ENCODE measurements at regions not wholly inside any gene's neighbourhood (a gene's known extent, or its start where the extent isn't known, plus 50 kb on each side); places are given as distances from the start of the nearest gene placed in this dataset.

DNA sequence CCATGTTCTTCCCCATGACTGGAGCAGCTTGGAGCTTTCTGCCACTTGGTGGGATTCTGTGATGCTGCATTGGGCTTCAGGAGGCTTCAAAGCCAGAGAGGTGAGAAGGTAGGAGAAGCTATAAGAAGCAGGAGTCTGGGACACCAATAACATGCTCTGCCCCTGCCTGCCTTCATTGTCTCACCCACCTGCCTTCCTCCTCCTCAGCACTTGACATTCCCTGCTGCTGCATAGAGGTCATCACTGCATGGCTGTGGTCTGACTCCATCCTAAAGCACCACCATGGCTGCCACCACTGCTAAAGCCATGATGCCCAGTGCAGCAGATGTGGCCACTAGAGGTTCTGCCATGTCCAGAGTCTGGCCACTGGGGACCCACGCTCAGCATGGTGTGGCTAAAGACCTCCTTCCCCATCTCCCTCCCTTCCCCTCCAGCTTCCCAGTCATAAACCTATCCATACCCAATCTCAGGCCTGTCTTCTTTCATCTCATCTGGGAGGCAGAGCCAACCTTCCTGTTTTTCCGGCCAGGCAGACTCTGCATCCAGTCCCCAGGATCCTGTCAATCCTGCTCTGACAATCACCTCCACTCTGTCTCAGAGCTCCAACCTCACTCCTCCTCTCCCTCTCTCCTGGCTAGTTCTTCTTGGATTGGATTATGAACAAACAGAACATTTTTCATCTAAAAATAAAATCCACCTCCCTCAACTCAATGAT lies 285.1 kb upstream of the POU3F1 start:
- no peak for DNase-seq (ENCODE audit: low spot score)

DNA sequence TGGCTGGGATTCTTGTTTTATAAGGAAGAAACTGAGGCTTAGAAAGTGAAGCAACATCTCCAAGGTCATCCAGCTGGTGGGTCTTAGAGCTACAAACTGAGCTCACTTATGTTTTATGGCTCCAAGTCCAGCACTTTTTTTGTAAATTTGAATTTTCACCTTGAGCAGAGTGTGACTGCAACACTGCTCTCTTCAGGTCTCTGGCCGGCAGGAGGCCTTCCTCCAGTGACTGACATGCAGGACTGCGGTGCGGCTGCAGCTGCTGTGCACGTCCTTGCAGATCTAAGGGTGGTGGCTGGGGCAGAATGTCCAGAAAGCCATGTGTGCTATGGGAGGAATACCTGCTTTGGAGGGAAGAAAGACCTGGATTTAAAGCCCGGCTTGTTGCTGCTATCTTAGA lies 284.2 kb upstream of the POU3F1 start:
- DNase-seq (ENCODE audit: low spot score), result no peak

DNA sequence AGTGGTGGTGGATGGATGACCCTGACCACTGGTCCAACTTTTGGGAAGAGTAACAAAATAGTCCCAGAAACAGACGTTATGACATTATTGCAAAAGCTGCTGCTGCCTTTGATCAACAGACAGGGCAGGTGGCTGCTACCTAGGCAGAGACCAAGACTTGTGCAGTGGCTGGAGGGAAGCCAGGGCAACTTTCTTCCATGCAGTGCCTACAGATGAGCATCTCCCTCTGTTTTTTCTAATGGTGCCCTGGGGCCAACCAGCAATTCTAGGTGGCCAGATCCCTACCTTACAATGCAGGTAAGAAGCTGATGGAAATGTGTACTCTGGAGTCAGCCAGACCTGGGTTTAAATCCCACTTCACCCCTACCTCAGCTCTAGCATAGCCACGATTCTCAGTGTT lies 283.1 kb upstream of the POU3F1 start:
- no peak for DNase-seq (ENCODE audit: low spot score)

DNA sequence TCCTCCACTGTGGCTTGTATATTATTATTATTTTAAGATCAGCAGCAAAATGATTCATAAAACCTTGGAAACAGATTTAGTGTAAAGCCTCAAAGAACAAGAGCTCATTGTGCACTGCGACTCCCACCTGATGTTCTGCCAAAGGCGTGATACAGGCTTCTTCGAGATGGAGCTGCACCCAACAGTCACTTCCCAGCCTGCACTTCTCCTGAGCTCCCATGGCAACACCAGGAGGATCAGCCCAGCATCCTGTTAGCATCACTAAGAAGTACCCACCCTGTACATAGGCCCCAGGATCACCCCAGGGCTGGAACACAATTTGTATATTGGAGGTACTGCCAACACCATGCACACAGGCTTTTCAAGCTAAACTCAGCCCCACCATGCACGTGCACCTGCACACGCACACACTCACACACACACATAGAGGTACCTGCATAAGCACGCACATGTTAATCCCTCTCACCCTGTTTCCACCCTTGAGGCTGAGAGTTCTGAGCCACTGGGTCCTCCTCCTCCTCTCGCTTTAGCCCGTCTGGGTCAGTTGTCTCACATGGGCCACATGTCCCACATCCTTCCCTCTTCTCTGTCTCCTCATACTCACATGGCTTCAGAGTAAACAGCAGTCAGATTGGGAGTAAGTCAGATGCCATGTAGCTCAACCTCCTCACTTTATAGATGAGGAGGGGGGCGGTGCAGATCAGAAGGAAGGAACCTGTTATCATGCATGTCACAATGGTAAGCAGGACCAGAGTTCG lies 281.9 kb upstream of the POU3F1 start:
- no peak for DNase-seq (ENCODE audit: low spot score)

DNA sequence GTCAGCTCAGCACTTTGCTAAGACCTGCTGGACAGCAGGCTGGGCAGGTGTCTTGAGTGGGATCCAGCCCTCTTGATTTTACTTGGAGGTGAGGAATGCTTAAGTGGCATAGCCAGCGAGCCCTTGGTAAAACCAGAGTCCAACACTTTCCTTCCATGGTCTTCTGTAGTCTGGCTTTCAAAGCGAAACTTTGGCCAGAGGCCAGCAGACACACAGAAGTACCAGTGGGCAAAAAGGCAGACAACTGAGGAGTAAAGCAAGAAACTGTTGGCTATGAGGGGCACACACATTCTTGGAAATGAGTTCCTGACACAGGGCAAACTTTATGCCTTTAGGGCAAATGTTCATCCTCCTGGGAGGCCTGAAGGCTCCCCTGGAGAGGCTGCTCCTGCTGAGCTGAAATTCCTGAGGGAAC lies 281.0 kb upstream of the POU3F1 start:
- DNase-seq (ENCODE audit: low spot score), result no peak

DNA sequence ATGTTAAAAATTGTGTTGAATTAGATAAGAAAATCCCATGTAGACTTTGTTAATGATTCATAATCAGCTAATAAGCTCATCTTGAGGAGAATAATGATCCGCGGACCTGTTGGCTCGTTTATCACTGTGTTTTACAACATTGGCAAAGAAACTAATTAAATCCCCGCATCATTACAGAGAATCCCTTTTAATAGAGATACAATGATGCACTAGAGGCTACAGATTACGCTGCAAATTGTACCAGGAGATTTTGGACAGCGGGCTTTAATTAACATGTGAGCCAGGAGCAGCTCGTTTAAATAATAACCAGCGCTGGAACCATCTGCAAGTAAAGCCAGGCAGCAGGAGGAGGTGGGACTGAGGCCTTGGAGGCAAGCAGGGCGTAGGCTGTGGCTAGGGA lies 280.3 kb upstream of the POU3F1 start:
- DNase-seq (ENCODE audit: low spot score), result no peak

DNA sequence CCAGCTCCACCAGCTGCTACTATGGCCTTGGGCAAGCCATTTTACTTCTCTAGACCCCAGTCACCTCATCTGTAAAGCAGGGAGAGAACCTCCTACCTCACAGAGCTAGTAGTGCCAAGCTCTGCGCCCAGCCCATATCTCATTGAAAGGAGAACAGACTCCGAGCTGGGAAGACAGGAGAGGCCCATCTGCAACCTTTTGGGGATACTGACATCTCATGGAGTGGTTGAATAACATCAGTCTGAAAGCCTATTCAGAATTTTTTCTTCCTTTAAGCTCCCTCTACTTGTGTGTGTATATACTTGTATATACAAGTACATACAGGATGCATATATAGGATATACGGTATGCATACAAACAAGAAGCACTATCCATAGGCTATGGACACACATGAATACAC lies 279.5 kb upstream of the POU3F1 start:
- no peak for DNase-seq (ENCODE audit: low spot score)

DNA sequence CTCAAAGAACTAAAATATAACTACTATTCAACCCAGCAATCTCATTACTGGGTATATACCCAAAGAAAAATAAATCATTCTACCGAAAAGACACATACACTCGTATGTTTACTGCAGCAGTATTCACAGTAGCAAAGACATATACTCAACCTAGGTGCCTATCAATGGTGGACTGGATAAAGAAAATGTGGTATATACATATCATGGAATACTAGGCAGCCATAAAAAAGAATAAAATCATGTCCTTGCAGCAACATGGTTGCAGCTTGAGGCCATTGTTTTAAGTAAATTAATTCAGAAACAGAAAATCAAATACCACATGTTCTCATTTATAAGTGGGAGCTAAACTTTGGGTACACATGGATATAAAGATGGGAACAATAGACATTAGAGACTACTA lies 266.2 kb upstream of the POU3F1 start:
- no peak for DNase-seq (ENCODE audit: low spot score)

DNA sequence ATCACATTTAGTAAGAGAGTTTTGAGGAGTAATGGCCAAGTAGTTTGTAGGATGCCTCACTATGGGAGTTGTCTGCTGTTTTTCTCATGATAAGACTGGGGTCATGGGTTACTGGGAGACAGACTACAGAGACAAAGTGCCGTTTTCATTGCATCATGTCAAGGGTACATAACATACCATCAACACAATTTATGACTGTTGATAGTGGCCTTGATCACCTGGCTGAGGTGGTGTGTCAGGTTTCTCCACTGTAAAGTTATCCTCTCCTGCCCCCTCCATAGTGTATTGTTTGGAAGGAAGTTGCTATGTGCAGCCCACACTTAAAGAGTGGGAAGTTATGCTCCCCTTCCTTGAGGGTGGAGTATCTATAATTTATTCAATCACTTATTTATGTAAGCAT lies 263.5 kb upstream of the POU3F1 start:
- no peak for DNase-seq (ENCODE audit: low spot score)

DNA sequence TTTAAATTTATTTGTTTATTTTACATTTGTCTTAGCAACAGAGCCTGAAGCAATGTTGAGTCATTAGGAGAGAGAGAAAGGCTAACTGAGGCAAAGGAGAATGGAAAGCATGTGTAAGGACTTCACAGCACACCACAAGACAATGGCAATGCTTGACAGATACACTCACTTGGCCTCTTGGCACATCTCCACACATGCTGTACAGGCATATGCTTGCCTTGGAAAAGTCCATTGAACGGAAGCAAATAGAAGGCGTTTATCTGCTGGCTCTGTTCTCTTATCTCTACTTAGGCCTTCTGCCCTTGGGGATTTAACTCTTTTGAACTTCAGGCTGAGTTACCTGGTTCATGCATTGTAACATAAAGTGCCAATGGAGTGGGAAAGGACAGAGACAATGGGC lies 262.2 kb upstream of the POU3F1 start:
- no peak for DNase-seq (ENCODE audit: low spot score)

DNA sequence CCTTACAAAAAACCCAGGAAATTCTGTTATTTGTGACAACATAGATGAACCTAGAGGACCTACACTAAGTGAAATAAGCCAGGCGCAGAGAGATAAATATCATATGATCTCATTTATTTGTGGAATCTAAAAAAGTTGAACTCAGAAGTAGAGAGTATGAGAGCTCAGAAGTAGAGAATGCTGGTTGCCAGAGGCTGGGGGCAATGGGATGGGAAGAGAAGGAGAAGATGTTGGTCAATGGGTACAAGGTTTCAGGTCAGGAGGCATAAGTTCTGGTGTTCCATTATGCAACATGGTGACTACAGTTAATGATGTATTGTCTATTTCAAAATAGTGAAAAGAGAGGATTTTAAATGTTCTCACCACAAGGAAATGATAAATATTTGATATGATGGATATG lies 259.1 kb upstream of the POU3F1 start:
- DNase-seq (ENCODE audit: low spot score), result no peak

DNA sequence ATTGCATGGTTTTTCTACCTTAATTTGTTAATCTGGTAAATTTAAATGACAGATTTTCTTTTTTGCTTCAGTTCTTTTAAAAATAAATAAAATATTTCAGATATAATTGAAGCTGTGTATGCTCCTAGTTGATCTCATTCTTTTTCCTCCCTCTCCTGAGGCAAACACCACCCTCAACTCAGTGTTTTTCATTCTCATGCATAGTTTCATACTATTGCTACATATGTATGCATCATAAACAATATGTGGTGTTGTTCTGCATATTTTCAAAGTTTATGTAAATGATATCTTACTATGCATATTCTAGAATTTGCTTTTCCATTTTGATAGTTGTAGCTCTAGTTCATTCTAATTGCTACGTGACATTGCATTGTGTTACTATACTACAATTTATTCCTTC lies 257.2 kb upstream of the POU3F1 start:
- no peak for DNase-seq (ENCODE audit: low spot score)

DNA sequence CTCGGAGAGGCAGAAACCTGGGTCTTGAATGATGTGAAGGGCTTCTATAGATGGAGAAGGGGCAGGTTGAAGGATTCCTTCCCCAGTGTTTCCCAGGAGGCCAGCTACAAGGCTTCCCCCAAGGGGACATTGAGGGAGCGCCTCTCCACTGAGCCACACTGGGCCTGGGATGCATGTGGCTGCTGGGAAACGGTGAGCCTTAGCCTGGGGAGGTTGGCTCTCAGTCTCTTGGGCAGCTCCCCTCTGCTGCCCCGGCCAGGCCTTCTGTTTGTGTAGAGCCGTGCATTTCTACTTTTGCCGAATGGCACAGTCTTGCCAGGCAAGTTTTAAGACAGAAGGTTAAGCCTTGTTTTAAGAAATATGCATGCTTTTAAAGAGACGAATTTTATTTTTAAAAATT lies 254.4 kb upstream of the POU3F1 start:
- no peak for DNase-seq (ENCODE audit: low spot score)

DNA sequence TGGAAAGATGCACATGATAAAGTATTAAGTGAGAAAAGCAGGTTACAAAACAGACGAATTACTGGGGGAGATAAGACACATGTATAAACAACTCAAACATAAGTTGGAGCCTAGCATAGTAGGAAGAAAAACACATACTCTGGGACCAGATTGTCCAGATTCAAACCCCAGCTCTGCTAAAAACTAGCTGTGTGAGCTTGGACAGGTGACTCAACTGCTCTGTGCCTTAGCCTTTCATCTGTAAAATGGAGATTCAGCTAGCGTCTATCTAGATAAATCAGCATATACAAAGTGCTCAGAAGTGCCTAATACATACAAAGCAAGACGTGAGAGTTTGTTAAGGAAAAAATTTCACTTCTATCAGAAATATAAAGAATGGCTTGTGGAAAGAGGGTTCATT lies 254.0 kb upstream of the POU3F1 start:
- DNase-seq (ENCODE audit: low spot score), result no peak

DNA sequence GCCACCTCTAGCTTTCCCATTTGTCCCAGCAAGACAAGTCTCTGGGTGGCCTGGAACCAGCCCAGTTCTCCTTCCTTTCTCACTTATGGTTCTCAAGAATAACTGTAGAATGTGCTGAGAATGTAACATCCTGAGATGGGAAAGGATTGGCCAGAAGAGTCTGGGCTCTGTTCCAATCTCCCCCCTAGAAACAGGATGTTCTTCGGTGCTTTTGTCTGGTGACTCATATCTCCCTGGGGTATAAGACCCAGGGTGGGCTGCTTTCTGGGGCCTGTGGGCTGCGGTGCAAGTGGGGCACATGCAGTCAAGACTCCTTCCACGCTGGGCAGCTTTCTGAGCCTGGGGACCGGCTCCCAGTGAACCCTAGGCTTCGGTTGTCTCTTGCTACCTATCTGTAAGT lies 251.2 kb upstream of the POU3F1 start:
- DNase-seq (ENCODE audit: low spot score), result no peak

DNA sequence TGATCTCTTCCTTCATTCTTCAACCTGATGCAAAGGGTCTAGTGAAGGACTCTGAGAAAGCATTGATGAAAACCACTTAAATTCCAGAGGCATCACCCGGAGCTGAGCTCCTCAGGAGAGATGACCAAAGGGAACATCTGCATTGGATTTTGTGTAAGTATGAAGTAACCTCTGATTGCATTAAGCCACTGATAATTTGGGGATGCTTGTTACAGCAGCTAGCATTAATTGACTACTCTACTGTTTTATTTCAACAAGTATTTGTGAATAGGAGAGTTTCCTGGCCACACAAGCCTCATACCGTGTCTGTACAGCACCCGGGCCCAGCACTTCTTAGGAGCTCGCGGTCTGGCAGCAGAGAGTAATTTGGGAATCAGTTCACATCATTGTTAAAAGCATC lies 250.7 kb upstream of the POU3F1 start:
- DNase-seq (ENCODE audit: low spot score), result no peak

DNA sequence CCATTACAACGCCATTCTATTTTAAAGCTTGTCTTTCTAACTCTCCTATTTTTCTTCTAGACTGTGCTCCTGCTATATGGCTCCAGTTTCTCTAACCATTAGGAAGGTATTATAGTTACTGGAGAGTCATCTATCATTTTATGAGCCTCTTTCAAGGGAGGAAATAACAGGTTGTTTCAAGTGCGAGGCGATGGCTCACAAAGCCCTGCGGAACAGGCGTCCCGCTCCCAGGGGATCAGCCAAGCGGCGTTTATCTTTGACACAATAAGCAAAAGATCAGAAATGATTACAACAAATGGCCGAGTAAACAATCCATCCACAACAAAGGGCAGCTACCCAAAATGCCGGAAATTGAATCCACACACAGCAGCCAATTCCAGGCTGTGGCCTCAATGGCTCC lies 249.5 kb upstream of the POU3F1 start:
- no peak for DNase-seq (ENCODE audit: low spot score)

DNA sequence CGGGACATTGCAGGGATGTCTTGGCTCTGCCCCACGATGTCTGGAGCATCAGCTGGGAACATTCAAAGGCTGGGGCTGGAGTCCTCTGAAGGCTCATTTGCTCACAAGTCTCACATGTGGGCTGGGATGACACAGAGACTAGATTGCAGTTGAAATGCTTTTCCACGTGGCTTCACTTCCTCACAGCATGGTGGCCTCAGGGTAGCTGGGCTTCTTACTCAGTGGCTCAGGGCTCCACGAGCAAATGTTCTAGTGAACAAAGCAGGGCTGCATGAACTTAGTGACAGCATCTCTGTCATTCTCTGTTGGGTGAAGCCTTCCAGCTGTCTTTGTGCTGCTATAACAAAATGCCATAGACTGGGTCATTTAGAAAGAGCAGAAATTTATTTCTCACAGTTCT lies 247.0 kb upstream of the POU3F1 start:
- DNase-seq (ENCODE audit: low spot score), result no peak

DNA sequence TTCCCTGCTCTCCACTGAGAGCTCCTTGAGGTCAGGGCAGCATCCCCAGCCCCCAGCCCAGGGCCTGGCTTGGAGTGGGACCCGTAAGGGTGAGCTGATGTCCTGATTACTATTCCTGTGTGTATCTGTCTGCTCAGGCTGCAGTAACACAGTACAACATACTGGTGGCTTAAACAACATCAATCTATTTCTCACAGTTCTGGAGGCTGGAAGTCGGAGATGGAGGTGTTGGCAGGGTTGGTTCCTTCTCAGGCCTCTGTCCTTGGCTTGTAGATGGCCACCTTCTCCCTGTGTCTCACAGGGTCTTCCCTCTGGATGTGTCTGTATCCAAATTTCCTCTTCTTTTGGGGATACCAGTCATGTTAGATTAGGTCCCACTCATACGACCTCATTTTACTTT lies 246.4 kb upstream of the POU3F1 start:
- DNase-seq (ENCODE audit: low spot score), result no peak

DNA sequence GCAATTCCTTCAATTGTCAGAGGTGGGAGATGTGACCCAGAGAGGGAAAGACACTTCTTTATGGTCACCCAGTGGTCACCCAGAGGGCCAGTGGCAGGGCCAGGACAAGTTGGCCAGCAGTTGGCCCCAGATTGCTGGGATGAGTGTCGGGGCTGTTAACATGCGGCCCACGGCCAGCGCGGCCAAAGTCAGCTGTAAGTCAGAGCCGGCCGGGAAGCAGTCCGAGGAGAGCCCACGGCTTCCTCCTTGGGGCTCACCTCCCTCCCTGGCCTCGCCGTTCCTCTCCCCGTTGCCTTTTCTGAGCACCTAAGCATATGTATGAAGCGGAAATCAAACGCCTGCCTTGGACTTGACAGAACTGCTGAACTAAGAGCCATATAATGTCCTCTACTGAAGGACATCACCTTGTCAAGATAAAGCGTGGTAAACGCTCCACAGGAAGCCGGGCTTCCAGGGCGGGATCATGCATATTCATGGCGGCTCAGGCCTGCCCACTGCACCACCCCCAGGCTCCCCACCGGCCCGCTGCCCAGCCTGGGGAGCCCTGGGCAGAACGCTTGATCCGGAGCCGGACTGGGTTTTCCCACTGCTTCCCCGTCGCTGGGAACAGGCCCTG lies 245.4 kb upstream of the POU3F1 start:
- no peak for DNase-seq (ENCODE audit: low spot score)

DNA sequence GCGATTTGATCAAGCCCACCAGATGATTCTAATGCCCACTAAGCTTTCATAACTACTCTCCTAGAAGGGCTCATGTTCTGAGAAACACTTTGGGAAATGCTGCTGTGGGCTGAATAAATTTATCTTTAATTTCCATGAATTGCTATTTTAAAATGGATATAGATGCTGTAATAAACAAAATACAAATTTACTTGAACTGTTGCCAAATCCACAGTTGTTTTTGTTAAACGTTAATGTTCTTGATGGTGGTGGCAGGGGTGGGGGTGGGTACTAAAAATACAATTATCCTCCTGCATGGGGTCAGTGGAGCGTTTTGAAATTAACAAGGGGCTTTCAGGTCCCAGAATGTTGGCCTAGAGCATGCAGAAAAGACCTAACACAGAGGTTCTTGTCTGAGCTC lies 244.7 kb upstream of the POU3F1 start:
- no peak for DNase-seq (ENCODE audit: low spot score)

DNA sequence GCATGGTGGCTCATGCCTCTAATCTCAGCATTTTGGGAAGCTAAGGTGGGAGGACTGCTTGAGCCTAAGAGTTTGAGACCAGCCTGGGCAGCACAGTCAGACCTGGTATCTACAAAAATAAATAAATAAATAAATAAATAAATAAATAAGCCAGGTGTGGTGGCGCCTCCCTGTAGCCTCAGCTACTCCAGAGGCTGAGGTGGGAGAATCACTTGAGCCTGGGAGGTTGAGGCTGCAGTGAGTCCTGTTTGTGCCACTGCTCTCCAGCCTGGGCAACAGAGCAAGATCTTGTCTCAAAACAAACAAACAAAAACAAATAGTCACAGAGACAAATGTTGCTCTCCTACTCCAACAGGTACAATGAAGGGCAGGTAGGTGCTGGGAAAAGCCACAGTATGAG lies 242.4 kb upstream of the POU3F1 start:
- DNase-seq (ENCODE audit: low spot score), result no peak

DNA sequence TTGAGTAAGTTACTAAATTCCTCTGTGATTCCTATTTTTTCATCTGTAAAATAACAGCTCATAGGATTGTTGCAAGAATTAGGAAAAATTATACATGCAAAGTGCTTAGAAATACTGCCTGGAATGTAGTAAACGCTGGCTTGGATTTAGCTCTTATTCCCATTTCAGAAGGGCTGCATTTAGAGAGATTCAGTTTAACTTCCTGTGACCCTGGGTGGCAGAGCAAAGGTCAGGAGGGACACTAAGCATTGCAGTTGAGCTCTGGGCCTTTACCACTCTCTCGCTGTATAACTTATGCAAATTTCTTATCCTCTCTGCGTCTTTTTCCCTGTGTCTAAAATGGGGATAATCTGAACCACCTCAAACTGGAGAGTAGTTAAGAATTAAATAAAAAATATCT lies 241.0 kb upstream of the POU3F1 start:
- no peak for DNase-seq (ENCODE audit: low spot score)

DNA sequence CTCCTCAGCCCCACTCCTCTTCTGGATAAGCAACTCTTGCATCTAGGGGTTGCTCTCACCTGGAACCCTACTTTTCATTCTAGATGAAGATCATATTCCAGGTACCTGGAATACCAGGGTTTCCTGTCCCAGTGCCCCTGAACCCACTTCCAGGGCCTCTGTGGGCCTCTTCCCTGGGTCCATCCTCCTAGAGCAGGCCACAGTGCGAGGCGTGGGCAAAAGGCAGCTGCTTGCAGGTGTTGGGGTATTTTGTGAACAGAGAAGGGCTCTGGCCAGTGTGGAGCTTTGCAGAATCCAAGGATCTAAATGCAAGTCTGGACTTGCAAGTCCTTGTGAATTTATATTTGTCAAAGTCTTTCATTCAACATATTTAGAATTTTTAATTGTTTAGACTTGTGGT lies 240.4 kb upstream of the POU3F1 start:
- DNase-seq (ENCODE audit: low spot score), result no peak
